Breast epithelium (tissue), 4 donors: ENCODE measurements at regions not wholly inside any gene's neighbourhood (a gene's known extent, or its start where the extent isn't known, plus 50 kb on each side); places are given as distances from the start of the nearest gene placed in this dataset.
"Not testable (repeated sequence)": the region's sequence is repeated elsewhere in the genome, so short reads cannot be mapped to it uniquely, and the experiment has no call there.

ENCODE experiments used
- DNase-seq, 2 donors: peaks; one replicate each; pipeline ENCODE4 v3.0.0-alpha.2; 2019; ENCODE audit warnings: low spot score in 2 of 2
- H3K27ac ChIP-seq, 2 donors: fragments of 200-600 bp; sonication (generic) in 1 of 2; one replicate each; pipeline ENCODE4 v1.5.1; 2016 to 2019; ENCODE audit warnings: mild to moderate bottlenecking in 1 of 2
- H3K27me3 ChIP-seq, 2 donors: fragments of 200-600 bp; sonication (generic) in 1 of 2; one replicate each; pipeline versions ENCODE4 v1.5.1 to v1.6.0; 2017 to 2019; ENCODE audit warnings: control low read depth in 1 of 2, mild to moderate bottlenecking in 1 of 2
- H3K36me3 ChIP-seq: fragments of 200-600 bp; one replicate; pipeline ENCODE4 v1.5.1; 2019
- H3K4me1 ChIP-seq, 2 donors: fragments of 200-600 bp; sonication (generic); one replicate each; pipeline ENCODE4 v1.5.1; 2016 to 2019; ENCODE audit warnings: control low read depth in 1 of 2
- H3K4me3 ChIP-seq, 3 donors: fragments of 200-600 bp; sonication (generic); 1 replicate in 2 of 3; 2 replicates in 1 of 3; pipeline ENCODE4 v1.5.1; 2016 to 2019; ENCODE audit warnings: mild to moderate bottlenecking in 3 of 3, moderate library complexity in 2 of 3
- H3K9me3 ChIP-seq, 2 donors: fragments of 200-600 bp; sonication (generic) in 1 of 2; one replicate each; pipeline ENCODE4 v1.5.1; 2016 to 2019; ENCODE audit warnings: control low read depth in 1 of 2
- POLR2A ChIP-seq: fragments of 450-650 bp; IDR thresholded peaks from one replicate; pipeline ENCODE4 v1.6.1; 2016; ENCODE audit warnings: antibody characterized with exemption, mild to moderate bottlenecking, moderate library complexity
- POLR2AphosphoS5 ChIP-seq, 3 donors: sonication (generic); formaldehyde crosslinking; IDR thresholded peaks; one replicate each; pipeline ENCODE4 v1.6.1; 2017; ENCODE audit warnings: antibody characterized with exemption in 3 of 3
- intact Hi-C: fragments of 100-400 bp; cut with DNase I; formaldehyde crosslinking; loops from one replicate; pipeline ENCODE4 v1.15.1; 2023; ENCODE audit warnings: low total_unique reads
- TF ChIP-seq, protein P1 (sequence below), 3 donors: fragments of 450-650 bp; IDR thresholded peaks; one replicate each; pipeline ENCODE4 v1.5.1; 2016 to 2017; ENCODE audit warnings: antibody characterized with exemption in 3 of 3, mild to moderate bottlenecking in 3 of 3, moderate library complexity in 3 of 3

DNA sequence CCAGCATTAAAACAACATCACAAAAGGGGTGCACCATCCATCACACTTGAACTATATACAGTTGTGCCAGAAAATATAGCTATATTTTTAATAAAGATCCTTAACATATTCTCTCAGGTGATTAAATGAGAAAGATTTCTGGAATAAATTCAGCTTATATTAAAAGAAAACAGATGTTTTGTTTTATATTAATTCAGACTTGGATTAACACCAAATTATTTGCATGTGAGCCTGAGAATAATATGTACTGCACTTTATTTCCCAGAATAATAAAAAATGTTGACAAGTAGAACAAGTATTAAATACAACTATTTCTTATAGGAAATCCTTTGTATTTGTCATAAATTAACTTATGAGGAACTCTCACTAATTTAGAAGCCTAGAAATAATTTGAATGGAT, 1467.4 kb downstream of the RAPGEF2 start:
- Histone ChIP-seq H3K27ac (no peak overlapping the region), H3K4me3 (no peak overlapping the region), H3K4me1 (no peaks in the 10 kb centered on the region), H3K36me3 (no peaks in the 10 kb centered on the region), H3K9me3 (no peaks in the 10 kb centered on the region), H3K27me3 (no peaks in the 10 kb centered on the region)
- DNase-seq, result no peak
- intact Hi-C loops, result no loop called here
- TF ChIP-seq POLR2AphosphoS5 (IDR thresholded peaks at IDR 0.05), result no peak
- TF ChIP-seq, protein P1, sequence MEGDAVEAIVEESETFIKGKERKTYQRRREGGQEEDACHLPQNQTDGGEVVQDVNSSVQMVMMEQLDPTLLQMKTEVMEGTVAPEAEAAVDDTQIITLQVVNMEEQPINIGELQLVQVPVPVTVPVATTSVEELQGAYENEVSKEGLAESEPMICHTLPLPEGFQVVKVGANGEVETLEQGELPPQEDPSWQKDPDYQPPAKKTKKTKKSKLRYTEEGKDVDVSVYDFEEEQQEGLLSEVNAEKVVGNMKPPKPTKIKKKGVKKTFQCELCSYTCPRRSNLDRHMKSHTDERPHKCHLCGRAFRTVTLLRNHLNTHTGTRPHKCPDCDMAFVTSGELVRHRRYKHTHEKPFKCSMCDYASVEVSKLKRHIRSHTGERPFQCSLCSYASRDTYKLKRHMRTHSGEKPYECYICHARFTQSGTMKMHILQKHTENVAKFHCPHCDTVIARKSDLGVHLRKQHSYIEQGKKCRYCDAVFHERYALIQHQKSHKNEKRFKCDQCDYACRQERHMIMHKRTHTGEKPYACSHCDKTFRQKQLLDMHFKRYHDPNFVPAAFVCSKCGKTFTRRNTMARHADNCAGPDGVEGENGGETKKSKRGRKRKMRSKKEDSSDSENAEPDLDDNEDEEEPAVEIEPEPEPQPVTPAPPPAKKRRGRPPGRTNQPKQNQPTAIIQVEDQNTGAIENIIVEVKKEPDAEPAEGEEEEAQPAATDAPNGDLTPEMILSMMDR (IDR thresholded peaks at IDR 0.05), result no peak
- no peak for TF ChIP-seq POLR2A

- intact Hi-C loops, H3K4me1 ChIP-seq, H3K4me3 ChIP-seq: not testable (repeated sequence)
Observed at GRCh38 chr4:160574272-160574671, 1471.4 kb downstream of the RAPGEF2 start.

DNA sequence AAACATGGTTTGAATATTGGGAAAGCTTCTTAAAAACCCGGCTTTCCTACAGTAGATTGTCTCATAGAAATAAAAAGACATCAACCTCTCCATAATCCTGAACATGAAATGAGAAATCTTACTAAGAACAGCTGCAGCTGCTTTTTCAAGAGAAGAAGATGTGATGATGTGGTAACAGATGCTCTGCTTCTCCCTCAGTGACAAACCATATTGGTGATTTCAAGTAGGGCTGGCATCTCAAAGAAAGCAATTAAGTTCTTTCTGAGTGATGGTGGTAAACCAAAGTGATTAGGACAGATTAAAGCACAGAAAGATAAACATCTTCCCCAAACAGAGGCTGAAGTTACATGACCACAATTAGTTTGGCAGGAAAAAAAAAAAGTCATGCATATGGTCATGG, 1477.7 kb downstream of the RAPGEF2 start:
- H3K4me1 ChIP-seq, result no peaks in the 10 kb centered on the region
- intact Hi-C loops, result no loop called here
- TF ChIP-seq POLR2A, result no peak
- TF ChIP-seq, protein P1 (IDR thresholded peaks at IDR 0.05), result no peak
- TF ChIP-seq POLR2AphosphoS5 (IDR thresholded peaks at IDR 0.05), result no peak

More at GRCh38 chr4:160574272-160574671, 1471.4 kb downstream of the RAPGEF2 start:
- not testable (repeated sequence) for DNase-seq, H3K36me3 ChIP-seq, H3K27ac ChIP-seq, H3K27me3 ChIP-seq, H3K9me3 ChIP-seq

GRCh38 chr4:160592258-160592657, 1489.4 kb downstream of the RAPGEF2 start:
- H3K4me1 ChIP-seq, result no peaks in the 10 kb centered on the region
- TF ChIP-seq, protein P1 (IDR thresholded peaks at IDR 0.05), result no peak
- TF ChIP-seq POLR2AphosphoS5 (IDR thresholded peaks at IDR 0.05) (no peak), POLR2A (no peak)
- no peak overlapping the region for H3K4me3 ChIP-seq
- intact Hi-C loops, result no loop called here
- no peaks in the 10 kb centered on the region for H3K9me3 ChIP-seq
- DNase-seq, result no peak
- H3K36me3 ChIP-seq, result no peaks in the 10 kb centered on the region
- no peak overlapping the region for H3K27ac ChIP-seq
- H3K27me3 ChIP-seq, result no peaks in the 10 kb centered on the region

More for the DNA sequence above, 1477.7 kb downstream of the RAPGEF2 start:
- H3K36me3 ChIP-seq, result no peaks in the 10 kb centered on the region
- no peaks in the 10 kb centered on the region for H3K9me3 ChIP-seq
- no peak overlapping the region for H3K4me3 ChIP-seq
- H3K27ac ChIP-seq, result no peak overlapping the region
- no peaks in the 10 kb centered on the region for H3K27me3 ChIP-seq
- no peak for DNase-seq

DNA sequence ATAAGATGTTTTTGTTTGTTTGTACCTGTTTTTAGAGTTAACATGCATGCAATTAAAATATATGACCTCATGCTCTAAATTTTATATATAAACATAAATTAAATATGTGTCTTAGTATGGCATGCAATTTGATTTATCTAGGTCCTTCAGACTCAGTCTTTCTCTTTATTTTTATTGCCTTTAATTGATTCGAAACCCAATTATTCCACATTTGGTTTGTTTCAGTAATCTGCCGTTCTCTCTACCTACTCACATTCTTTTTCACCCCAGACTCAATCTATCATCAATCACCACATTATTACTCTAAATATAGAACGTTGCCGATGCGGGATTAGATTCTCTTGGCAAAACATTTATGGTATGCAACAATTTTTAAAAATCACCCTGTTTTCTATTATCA, 1492.8 kb downstream of the RAPGEF2 start:
- H3K4me1 ChIP-seq, result no peaks in the 10 kb centered on the region
- no peak overlapping the region for H3K4me3 ChIP-seq
- no peaks in the 10 kb centered on the region for H3K36me3 ChIP-seq
- DNase-seq, result no peak
- H3K27me3 ChIP-seq, result no peaks in the 10 kb centered on the region
- no peak overlapping the region for H3K27ac ChIP-seq
- no peaks in the 10 kb centered on the region for H3K9me3 ChIP-seq
- intact Hi-C loops, result no loop called here
- TF ChIP-seq, protein P1 (IDR thresholded peaks at IDR 0.05), result no peak
- TF ChIP-seq POLR2AphosphoS5 (IDR thresholded peaks at IDR 0.05) (no peak), POLR2A (no peak)

DNA sequence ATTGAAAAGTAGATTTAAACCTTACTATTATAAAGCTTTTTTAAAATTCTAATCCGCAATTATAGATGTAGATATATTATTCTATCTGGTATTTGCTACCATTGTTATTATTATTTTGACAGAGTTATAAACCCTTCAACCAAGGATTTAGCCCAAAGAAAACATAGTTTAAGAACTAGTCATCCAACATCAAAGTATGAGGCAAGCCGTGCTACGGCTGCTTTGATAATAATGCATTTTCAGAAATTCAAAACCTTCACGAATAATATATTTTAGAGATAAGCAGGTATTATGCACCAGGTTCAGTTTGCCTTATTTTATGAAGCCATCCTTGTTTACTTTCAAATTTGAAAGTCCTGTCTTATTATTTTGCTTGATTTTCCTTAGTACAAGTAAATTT, 1501.7 kb downstream of the RAPGEF2 start:
- DNase-seq, result no peak
- no peak overlapping the region for H3K4me3 ChIP-seq
- TF ChIP-seq, protein P1 (IDR thresholded peaks at IDR 0.05), result no peak
- TF ChIP-seq POLR2A (no peak), POLR2AphosphoS5 (IDR thresholded peaks at IDR 0.05) (no peak)

More for the DNA sequence above, 1501.7 kb downstream of the RAPGEF2 start:
- Histone ChIP-seq H3K4me1 (no peaks in the 10 kb centered on the region), H3K27me3 (no peaks in the 10 kb centered on the region), H3K36me3 (no peaks in the 10 kb centered on the region), H3K9me3 (no peaks in the 10 kb centered on the region), H3K27ac (no peak overlapping the region)
- intact Hi-C loops, result no loop called here
